ENCODE measurements at regions not wholly inside any gene's neighbourhood (a gene's known extent, or its start where the extent isn't known, plus 50 kb on each side); places are given as distances from the start of the nearest gene placed in this dataset.

- DNase-seq (ENCODE audit: low read depth in 4 of 4, low spot score in 3 of 4): no peak
Observed at GRCh38 chr11:26278354-26278753, 53.6 kb upstream of the ANO3 start.
